HG03139 (cell line): ENCODE measurements at regions not wholly inside any gene's neighbourhood (a gene's known extent, or its start where the extent isn't known, plus 50 kb on each side); places are given as distances from the start of the nearest gene placed in this dataset.
"Not testable (repeated sequence)": the region's sequence is repeated elsewhere in the genome, so short reads cannot be mapped to it uniquely, and the experiment has no call there.

ENCODE experiments used
- ATAC-seq: cut with Tn5 transposase; IDR thresholded peaks from one replicate; pipeline ENCODE4 v1.9.1; 2021; ENCODE audit not compliant: unreplicated experiment

DNA sequence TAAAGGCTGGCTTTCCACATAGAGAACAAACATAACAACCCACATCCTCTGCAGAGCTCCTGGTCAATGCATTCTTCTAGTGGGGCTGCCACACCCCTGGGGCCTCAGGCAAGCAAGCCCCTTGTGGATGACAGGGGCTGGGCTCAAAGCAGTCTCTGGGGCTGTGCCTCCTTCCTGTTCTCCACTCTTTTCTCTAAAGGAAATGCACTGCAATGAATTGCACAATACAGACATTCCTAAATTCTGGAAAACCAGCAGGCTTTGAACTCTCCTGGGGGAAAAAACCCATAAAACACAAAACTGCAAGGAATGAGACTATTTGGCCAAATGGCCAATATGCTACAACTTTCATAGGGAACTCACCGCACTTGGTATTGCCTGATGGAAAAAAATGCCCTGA is 293.9 kb upstream of the PLGLB2 start:
- ATAC-seq = not testable (repeated sequence)

DNA sequence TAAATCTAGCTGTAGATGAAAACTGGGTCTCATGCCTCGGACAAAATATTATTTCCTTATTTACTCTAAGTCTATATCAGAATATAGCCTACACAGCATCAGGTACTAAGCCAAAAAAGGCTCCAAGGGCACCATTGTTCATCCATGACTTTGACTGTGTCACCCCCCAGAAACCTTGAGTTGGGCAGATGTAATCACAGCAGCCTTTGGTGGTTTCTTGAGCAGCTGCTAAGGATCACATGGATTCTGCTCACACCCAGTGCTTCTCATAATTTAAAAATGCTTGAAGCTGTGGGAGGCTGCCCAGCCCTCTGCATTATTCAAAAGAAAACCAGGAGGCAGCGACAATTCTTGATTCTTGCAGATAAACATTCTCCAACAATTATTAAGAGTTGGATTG is 293.5 kb upstream of the PLGLB2 start:
- ATAC-seq = not testable (repeated sequence)

DNA sequence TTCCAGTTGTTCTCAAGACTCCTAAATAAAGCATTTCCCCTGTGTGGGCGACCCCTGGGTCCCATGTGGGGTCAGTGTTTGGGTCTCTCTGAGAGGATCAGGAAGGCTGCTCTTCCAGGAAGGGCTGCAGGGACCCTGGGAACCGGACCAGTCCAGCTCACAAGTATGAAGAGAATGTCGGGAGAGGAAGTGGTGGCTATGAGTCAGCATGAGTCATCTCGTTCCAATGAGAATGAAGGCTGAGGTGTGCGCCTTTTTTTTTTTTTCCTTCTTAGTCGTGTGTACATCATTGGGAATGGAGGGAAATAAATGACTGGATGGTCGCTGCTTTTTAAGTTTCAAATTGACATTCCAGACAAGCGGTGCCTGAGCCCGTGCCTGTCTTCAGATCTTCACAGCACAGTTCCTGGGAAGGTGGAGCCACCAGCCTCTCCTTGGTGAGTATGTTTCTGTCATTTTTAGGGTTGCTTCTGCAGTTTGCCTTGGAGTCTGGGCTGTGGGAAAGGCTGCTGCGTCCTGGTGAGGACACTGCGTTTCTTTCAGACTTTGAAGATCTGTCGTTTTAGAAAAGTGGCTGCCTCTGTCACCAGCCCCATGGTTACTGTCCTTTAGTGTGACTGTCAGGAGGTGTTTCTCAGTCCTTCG is 292.6 kb upstream of the PLGLB2 start:
- peak; percentile 45 for ATAC-seq

DNA sequence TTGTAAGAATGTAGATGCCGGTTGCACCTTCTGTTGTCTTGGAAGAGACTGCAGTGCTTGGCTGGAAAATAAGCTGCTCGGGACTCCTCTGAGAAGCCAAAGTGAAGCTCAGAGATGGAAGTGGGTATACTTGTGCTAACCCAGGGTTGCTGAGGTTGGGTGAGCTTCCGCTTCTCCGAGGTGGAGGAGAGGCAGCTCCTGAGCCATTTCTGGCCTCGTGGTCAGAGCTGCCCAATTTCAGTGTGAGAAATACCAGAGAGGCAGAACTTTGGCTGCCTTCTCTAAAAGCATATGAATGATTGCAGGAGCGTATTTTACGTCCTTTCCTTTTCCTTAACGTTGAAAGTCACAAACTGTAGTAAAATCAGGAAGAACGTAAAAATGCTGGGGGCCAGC is 292.0 kb upstream of the PLGLB2 start:
- peak; percentile 29 for ATAC-seq

DNA sequence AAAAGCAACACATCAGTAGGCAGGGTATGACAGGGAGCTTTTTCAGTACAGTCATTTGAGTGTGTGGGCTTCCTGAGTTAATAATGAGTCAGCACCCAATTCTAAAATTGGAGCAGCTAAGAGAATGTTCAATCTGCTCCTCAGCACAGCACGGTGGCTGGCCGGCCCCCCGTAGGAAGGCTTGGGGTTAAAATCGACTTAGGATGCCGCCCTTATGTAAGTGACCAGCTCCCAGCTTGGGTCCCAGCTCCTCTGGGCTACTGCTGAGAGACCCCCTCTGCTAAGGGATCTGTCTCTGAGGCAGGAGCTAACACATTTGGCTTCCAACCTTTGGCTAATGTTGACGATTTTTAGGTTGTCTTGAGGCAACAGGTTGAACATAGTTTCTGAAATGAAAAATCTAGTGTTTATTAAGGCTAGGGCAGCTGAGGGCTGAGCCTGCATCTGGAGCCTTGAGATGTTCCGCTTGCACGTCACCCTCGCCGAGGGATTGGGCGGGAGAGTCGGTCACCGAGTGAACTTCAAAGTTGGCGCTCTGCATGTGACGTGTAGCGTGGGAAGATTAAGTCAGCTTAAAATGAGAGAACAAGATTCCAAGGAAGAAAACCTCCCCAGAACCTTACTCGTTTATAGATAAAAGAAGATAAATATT is 291.3 kb upstream of the PLGLB2 start:
- peak; percentile 68 for ATAC-seq

DNA sequence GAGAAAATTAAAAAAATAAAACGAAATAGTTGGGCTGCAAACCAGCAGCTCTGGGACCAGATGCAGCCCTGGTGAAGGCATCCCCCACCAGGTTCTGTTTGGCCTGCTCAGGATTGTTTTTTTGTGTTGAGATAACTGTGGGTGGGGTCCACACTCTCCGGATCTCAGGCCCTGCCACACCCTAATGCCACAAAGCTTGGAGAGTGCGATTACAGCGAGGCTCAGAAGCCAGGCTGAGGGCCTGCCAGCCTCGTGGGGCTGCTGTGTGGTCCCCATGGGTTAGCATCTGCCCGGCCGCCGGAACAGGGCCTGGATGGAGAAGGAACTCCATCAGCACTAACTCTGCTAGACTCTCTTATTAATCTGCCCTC is 290.8 kb upstream of the PLGLB2 start:
- not testable (repeated sequence) for ATAC-seq

DNA sequence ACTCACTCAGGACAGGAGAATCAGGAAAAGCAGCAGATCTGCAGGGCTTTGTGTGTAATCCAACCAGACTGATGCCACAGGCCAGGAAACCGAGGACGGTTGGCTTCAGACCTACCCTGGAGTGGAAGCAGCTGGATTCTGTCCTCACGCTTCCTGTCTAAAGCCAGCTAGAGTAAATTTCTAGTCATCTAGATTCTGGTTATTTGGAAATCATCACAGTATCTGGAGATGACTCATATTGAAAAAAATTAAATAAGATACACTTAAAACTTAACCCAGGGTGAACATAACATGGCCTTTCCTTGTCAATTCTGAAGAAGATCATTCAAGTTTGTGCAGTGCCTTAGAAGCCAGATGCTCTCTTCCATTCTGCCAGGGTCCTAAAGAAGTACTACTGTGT is 288.9 kb upstream of the PLGLB2 start:
- ATAC-seq = not testable (repeated sequence)

DNA sequence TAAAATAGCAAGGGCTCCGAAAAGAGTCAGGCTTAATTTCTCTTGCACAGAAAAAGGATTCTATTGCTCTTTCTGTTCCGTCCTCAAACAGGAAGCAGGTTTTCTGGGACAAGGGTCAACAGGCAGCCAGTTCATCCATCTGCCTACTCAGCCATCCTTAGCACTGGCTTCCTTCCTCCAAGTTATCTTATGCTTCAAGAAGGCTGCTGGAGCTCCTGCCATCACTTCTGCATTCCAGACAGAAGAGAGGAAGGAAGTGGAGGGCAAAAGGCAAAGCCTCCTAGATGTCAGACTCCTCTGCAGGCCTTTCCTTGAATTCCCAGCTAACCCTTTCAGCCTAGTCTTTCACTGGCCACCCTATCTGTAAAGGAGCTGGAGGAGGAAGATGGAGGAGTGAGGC is 287.8 kb upstream of the PLGLB2 start:
- not testable (repeated sequence) for ATAC-seq

DNA sequence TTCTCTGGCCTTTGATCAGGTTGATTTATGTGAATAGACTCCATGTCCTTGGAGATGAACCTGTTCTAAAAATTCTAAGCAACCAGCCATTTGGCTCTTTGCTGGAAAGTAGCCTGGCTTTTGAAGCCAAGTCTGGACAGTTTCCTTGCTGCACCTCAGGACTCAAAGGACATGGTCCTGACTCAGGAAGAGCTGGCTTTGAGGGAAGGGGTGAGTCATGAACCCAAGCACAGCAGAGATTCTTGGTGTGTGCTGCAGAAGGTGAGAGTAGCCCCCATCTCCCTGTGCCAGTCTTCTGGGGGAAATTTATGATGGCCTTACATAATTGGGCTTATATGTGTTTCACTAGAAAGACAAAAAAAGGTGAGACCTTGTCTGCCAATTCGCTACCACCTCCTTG is 287.2 kb upstream of the PLGLB2 start:
- ATAC-seq = not testable (repeated sequence)

DNA sequence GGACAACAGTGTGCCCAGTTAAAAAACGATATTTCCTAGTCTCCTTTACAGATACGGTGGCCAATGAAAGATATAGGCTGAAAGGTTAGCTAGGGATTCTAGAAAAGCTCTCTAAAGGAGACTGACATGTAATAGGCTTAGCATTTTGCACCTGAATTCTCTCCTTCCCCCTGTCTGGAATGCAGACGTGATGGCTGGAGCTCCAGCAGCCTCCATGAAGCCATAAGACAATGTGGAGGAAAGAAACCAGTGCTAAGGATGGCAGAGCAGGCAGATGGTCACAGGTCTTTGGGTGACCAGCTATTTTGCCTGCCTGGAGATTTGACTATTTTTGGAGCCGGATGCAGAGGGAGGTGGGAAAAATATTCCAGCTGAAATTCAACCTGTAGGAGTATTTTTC is 286.2 kb upstream of the PLGLB2 start:
- ATAC-seq = not testable (repeated sequence)

DNA sequence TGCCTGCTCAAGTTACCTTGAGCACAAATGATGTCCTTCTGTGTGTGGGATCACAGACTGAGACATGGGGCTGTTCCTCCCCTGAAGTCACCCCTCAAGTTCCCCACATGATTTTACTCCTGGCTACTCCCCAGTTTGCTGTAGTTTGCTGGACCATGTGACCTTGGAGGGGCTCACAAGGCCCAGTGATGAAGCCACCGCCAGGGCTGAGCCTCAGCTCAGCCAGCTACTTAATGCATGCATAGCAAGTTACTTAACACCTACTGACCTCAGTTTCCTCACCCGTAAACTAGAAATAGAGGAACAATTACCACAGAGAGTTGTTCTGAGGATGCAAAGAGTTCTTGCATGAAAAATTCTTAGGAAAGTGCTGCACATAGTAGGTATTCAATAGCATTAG is 283.7 kb upstream of the PLGLB2 start:
- not testable (repeated sequence) for ATAC-seq

DNA sequence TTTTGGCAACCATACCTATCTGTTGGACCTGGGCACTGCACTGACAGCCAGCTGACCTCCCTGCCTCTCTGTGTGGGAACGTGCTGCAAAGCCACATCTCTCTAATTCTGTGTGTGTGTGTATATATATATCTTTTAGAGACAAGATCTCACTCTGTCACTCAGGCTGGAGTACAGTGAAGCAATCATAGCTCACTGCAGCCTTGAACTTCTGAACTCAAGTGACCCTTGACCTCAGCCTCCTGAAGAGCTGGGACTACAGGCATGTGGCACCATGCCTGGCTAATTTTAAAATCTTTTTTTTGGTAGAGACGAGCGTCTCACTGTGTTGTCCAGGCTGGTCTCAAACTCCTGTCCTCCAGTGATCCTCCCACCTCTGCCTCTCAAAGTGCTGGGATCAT is 282.2 kb upstream of the PLGLB2 start:
- ATAC-seq = not testable (repeated sequence)

DNA sequence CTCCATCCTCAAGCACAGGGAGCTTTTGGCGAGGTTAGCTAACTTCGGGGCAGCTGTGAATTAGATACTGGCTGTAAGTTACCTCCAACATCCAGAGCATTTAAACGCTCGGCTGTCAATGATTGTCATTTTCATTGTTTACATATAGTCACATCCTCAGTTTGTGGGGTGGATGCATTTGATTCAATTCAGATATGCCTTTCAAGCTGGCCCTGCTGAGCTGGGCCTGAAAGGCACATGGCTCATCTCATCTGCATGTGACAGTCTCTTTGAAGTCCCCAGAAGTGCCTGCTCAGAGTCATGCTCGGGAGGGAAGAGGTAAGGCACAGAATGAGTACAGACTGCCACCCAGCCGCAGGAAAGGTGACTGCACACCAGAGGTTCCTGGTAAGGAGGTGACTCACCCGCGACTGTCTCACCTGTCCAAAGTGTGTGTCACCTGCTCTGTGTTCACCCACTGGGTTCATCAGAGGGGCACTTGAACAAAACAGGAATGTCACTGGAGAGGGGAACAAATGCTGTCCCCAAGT is 281.2 kb upstream of the PLGLB2 start:
- ATAC-seq = peak; percentile 51

DNA sequence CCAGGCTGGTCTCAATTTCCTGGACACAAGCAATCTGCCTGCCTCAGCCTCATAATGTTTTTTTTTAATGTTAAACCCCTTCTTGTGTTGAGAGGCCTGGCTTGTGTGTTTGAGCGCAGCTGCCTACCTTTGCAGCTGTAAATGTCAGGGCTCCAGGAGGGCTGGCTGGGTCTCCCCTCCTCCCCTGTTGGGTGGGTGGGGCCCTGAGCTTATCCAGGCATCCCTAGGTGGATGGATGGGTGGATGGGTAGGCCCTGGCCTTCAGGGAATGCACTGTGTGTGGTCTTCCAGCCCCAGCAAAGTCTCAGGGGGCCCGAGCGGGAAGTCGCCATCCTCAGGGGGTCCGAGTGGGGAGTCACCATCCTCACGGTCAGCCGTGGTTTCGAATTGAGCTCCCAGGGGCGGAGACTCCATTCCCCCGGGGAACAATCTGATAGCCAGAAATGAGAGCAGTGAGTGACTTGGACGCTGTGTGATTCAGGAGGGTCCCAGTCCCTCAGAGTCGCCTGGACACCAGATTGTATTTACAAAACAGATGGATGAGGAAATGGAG is 279.4 kb upstream of the PLGLB2 start:
- ATAC-seq = not testable (repeated sequence)

DNA sequence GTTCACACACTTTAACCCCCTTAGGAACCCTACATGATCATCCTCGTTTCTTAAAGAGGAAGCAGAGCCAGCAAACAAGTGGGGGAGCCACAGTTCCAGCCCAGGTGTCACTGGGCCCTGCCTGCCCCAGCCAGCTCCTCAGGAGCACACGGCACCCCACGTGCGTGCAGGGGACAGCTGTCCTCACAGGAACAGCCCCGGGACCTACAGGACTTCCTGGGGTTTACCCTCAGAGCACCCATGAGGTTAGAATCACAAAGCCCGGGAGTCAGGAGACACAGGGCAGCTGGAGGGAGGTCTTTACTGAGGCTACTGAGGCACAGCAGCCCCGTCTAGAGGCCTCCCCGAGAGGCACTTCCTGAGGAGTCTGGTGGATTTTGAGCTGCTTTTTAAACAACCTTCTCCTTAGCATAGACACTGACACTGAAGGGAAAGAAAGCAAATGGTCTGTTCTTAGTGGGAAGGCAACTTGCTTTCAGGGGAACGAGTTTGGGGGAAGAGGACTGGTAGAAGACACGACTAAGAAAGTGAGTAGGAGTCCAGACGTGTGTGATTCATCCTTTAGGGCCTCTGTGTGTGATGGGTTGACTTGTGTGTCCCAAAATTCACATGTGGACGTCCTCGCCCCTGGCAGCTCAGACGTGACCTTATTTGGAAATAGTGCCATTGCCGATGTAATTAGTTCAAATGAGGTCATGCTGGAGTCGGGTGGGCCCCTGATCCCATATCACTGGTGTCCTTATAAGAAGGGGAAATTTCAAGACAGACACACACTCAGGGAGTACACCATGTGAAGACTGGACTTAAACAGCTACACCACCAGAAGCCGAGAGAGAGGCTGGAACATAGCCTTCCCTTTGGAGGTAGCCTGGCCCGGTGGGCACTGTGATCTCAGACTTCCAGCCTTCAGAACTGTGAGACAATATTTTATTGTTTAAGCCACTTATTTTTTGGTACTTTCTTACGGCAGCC is 278.4 kb upstream of the PLGLB2 start:
- ATAC-seq = peak; percentile 48

DNA sequence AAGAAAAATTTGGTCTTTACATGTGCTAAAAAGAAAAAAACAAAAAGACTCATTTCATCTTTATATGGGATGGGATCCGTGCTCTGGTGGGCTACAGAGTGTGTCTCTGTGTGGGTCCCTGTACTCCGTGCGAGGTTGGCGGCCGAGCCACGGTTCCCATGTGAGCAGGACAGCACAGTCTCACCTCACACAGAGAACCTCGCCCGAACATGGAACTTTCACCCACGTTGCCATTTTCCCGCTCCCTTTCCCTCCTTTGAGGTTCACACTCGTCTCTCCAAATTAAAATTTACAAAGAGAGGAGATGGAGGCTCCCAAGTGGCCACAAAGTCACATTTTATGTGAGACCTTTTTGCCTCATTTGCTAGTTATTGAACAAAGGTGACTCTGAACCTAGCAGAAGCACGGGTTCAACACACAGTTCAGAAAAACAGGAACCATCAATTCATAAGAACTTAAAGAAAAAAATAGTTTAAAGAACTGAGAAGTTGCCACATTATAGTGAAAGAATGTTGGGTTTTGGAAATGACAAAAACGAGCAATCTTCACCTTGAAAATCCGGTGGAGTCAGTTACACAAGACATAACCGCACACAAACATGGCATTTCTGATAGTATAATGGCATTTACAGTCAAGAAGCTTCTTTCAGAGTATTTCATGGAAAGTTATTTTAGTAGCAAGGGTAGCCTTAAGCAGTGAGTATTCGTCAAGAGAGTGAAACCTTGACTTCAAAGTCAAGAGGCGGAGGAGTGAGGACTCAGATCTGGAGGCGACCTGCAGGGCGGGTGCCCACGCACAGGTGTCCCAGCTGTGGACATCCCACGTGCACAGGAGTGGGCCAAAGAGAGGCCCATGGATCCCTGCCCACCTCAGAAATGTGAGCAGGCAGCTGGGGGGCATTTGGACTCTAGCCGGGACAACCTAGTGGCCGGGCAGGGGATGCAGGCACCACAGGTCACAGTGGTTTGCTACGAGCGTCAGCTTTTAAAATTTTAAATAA is 277.2 kb upstream of the PLGLB2 start:
- not testable (repeated sequence) for ATAC-seq

DNA sequence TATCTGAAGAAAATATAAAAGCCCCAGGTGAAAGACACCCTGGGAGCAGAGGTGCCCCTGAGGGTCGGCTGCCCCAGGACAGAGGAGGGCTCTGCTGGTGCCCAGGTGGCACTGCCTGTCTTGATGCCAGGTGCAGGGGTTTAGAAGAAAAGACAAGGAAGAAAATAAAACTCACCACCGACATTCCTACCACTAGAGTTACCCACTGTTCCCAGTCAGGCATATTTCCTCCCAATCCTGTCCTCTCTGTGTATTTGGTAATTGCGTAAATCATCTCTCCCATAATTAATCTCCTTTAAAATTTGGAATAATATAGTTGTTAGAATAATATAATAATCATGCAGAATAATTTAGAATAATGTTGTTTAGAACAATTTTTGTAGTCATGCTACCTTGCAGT is 276.4 kb upstream of the PLGLB2 start:
- not testable (repeated sequence) for ATAC-seq

DNA sequence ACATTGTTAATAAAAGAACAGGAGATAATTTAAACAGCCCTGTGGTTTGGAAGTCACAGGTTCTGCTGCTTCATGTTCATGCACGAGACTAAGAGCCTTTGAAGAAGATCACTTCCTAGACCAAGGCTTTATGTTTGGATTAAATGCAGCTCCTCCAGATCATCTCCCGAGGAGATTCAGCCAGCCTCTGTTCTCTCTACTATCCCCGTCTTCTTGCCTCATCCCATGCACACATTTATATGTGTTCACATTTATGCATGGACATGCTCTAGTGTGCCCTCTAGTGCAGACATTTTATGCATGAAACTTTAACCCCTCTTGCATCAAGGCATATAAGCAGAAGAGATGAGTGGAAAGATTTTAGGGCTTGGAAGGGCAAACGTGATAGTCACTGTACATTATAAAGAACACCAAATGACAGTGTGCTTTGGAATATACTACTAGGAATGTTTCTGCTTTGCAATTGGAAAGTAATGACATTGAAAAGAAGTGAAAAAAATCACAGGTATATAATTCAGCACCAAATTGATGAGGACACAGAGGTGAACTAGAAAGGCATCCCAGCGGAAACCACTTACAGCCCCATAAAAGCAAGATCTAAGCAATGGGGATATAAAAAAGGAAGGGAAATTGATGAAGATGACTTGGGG is 271.5 kb upstream of the PLGLB2 start:
- not testable (repeated sequence) for ATAC-seq

DNA sequence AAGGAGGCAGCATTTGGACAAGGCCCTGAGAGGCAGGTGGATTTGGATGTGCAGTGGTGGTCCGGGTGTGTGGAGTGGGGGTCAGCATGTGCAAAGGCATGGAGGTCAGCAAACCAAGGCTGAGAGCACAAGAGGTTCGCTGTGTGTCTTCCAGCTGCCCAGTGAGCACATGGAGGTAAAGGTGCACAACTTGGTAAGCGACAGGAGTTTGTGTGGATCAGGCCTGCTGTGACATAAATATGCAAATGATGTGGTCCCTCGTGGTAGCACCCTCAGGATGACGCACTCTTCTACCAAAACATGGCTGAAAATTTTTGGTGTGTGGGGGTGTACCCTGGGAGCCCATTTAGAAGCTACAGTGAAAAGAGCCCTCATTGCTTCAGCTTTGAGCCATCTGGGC is 271.0 kb upstream of the PLGLB2 start:
- ATAC-seq = not testable (repeated sequence)
